Stimulated activated CD8-positive, alpha-beta memory T cell treated with anti-CD3 and anti-CD28 coated beads, Interleukin-7, amount 100 ng/mL, for 48 hours (primary cell): ENCODE measurements at regions not wholly inside any gene's neighbourhood (a gene's known extent, or its start where the extent isn't known, plus 50 kb on each side); places are given as distances from the start of the nearest gene placed in this dataset.
A peak's percentile ranks its signal among the peaks of the same experiment; 100 is the strongest.

ENCODE experiments used
- DNase-seq, 2 donors: peaks; one replicate each; pipeline ENCODE4 v3.0.0-alpha.2; 2020; ENCODE audit warnings: low read depth in 1 of 2; ENCODE audit errors: extremely low read depth in 1 of 2

- DNase-seq = no peak
Measured at GRCh38 chr3:193844472-193844871, 251.5 kb downstream of the OPA1 start.

GRCh38 chr3:193845144-193845543 is 252.1 kb downstream of the OPA1 start:
- no peak for DNase-seq

- DNase-seq = no peak
Measured at GRCh38 chr3:193846569-193846968, 253.6 kb downstream of the OPA1 start.

GRCh38 chr3:193847402-193847801 is 254.4 kb downstream of the OPA1 start:
- DNase-seq = no peak

- DNase-seq = no peak
Measured at GRCh38 chr3:193848547-193848946, 255.5 kb downstream of the OPA1 start.

GRCh38 chr3:193850084-193850619 is 257.1 kb downstream of the OPA1 start:
- no peak for DNase-seq

GRCh38 chr3:193851428-193851847 is 258.4 kb downstream of the OPA1 start:
- no peak for DNase-seq

- no peak for DNase-seq
Measured at GRCh38 chr3:193851941-193852674, 259.1 kb downstream of the OPA1 start.

GRCh38 chr3:193852901-193853300 is 259.9 kb downstream of the OPA1 start:
- DNase-seq = no peak

- no peak for DNase-seq
Measured at GRCh38 chr3:193853511-193854219, 260.7 kb downstream of the OPA1 start.

GRCh38 chr3:193857996-193858395 is 265.0 kb downstream of the OPA1 start:
- DNase-seq = no peak

- no peak for DNase-seq
Measured at GRCh38 chr3:193859195-193859594, 266.2 kb downstream of the OPA1 start.

- no peak for DNase-seq
Measured at GRCh38 chr3:193861012-193861411, 268.0 kb downstream of the OPA1 start.

GRCh38 chr3:193862843-193863242 is 269.8 kb downstream of the OPA1 start:
- no peak for DNase-seq

- no peak for DNase-seq
Measured at GRCh38 chr3:193863657-193864357, 270.8 kb downstream of the OPA1 start.

- no peak for DNase-seq
Measured at GRCh38 chr3:193865339-193865738, 270.6 kb upstream of the HES1 start.

GRCh38 chr3:193865896-193866480 is 270.0 kb upstream of the HES1 start:
- no peak for DNase-seq

- no peak for DNase-seq
Measured at GRCh38 chr3:193868590-193868989, 267.4 kb upstream of the HES1 start.

GRCh38 chr3:193869221-193870201 is 266.4 kb upstream of the HES1 start:
- DNase-seq = peak; percentile 20 to 27
